ENCODE measurements at regions not wholly inside any gene's neighbourhood (a gene's known extent, or its start where the extent isn't known, plus 50 kb on each side); places are given as distances from the start of the nearest gene placed in this dataset.
"Not testable (repeated sequence)": the region's sequence is repeated elsewhere in the genome, so short reads cannot be mapped to it uniquely, and the experiment has no call there.

GRCh38 chr7:97928844-97929243 lies 56.6 kb upstream of the ASNS start:
- H3K27me3 ChIP-seq; H3K4me3 ChIP-seq; DNase-seq (ENCODE audit: extremely low spot score in 2 of 2); intact Hi-C loops (cut with DNase I); H3K4me1 ChIP-seq; H3K9me3 ChIP-seq; H3K27ac ChIP-seq; H3K36me3 ChIP-seq: not testable (repeated sequence)

- H3K27ac ChIP-seq; H3K9me3 ChIP-seq; H3K4me1 ChIP-seq; H3K36me3 ChIP-seq; DNase-seq (ENCODE audit: extremely low spot score in 2 of 2); intact Hi-C loops (cut with DNase I); H3K27me3 ChIP-seq: not testable (repeated sequence)
- peak overlapping the region; percentile 45 to 67 for H3K4me3 ChIP-seq
- TF ChIP-seq CTCF (IDR thresholded peaks at IDR 0.05) = peak; percentile 34 to 81 (median 41)
These were observed 55.9 kb upstream of the ASNS start for GRCh38 chr7:97927790-97928748.

Measured in vagina (tissue), 2 donors.